Left ventricle myocardium inferior (tissue), 1 donor: ENCODE measurements at regions not wholly inside any gene's neighbourhood (a gene's known extent, or its start where the extent isn't known, plus 50 kb on each side); places are given as distances from the start of the nearest gene placed in this dataset.

ENCODE experiments used
- DNase-seq: peaks from one replicate; pipeline ENCODE4 v3.0.0-alpha.2; 2020
- H3K27ac ChIP-seq: fragments of 200-600 bp; replicated peaks from 2 replicates; pipeline ENCODE4 v1.8.0; 2021
- H3K27me3 ChIP-seq: fragments of 200-600 bp; 2 replicates; pipeline ENCODE4 v1.8.0; 2021; ENCODE audit warnings: low read depth
- H3K36me3 ChIP-seq: fragments of 200-600 bp; 2 replicates; pipeline ENCODE4 v1.8.0; 2021
- H3K4me1 ChIP-seq: fragments of 200-600 bp; 2 replicates; pipeline ENCODE4 v1.8.0; 2021
- H3K4me3 ChIP-seq: fragments of 200-600 bp; 2 replicates; pipeline ENCODE4 v1.8.0; 2021; ENCODE audit warnings: mild to moderate bottlenecking, moderate library complexity
- H3K9me3 ChIP-seq: fragments of 200-600 bp; replicated peaks from 2 replicates; pipeline ENCODE4 v1.8.0; 2021
- CTCF ChIP-seq: fragments of 200-600 bp; IDR thresholded peaks from 2 replicates; pipeline ENCODE4 v1.8.0; 2021; ENCODE audit warnings: antibody characterized with exemption, mild to moderate bottlenecking, borderline replicate concordance
- intact Hi-C: fragments of 100-400 bp; cut with micrococcal nuclease; formaldehyde crosslinking; loops from one replicate; pipeline ENCODE4 v1.11.0; 2022
- donor health status: DM: no; HTN: yes; CAD: no; lungs with severe emphysema.

GRCh38 chr10:63760708-63761047 is 239.5 kb downstream of the REEP3 start:
- H3K27ac ChIP-seq = peak overlapping the region; percentile 68

GRCh38 chr10:63761243-63761642 is 240.0 kb downstream of the REEP3 start:
- H3K9me3 ChIP-seq = no peaks in the 10 kb centered on the region
- peaks cover 13% of the 10 kb centered on the region for H3K4me1 ChIP-seq
- TF ChIP-seq CTCF = no peak
- H3K27me3 ChIP-seq = no peaks in the 10 kb centered on the region
- H3K36me3 ChIP-seq = no peaks in the 10 kb centered on the region
- peak overlapping the region; percentile 68 for H3K27ac ChIP-seq
- DNase-seq = no peak
- intact Hi-C loops = no loop called here
- H3K4me3 ChIP-seq = no peak overlapping the region

More at GRCh38 chr10:63760708-63761047, 239.5 kb downstream of the REEP3 start:
- no peak for TF ChIP-seq CTCF
- intact Hi-C loops = no loop called here
- Histone ChIP-seq H3K36me3 (no peaks in the 10 kb centered on the region), H3K9me3 (no peaks in the 10 kb centered on the region), H3K4me3 (no peak overlapping the region), H3K4me1 (peaks cover 13% of the 10 kb centered on the region), H3K27me3 (no peaks in the 10 kb centered on the region)
- DNase-seq = no peak

DNA sequence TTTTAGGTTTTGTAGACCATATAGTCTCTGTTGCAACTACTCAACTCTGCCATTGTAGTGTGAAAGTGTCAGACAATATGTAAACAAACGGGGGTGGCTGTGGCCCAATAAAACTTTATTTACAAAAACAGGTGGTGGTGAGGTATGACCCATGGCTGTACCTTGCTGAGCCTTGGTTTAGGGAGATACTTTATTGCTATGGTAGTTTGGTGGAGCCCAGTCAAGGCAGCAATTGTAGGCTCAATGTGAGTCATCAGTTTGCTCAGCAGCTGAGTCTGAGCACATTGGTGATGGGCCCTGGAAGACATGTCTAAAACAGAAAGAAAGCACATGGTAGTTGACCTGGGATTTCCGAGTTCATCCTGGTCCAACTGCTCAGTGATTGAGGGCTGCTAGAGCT is 242.5 kb downstream of the REEP3 start:
- no peaks in the 10 kb centered on the region for H3K27me3 ChIP-seq
- intact Hi-C loops = no loop called here
- no peak overlapping the region for H3K4me3 ChIP-seq
- no peak for TF ChIP-seq CTCF
- H3K27ac ChIP-seq = no peak overlapping the region
- H3K36me3 ChIP-seq = no peaks in the 10 kb centered on the region
- H3K4me1 ChIP-seq = peaks cover 19% of the 10 kb centered on the region
- H3K9me3 ChIP-seq = no peaks in the 10 kb centered on the region
- no peak for DNase-seq

DNA sequence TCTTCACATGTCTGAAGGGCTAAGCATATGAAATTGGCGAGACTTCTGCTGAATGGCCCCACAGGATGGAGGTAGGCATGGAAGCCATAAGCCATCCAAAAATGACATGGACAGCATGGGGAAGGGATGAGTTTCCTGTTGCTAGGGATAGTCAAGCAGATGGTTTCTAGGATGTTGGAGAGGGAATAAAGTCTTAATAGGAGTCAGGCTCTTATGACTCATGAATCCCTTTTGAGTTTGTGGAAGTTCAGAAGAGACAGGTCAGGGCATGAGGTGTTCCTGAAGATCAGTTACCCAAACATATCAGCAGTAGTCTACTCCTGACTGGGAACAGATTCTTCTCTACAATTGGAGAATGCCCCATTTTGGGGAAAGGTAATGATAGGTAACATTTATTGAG is 243.9 kb downstream of the REEP3 start:
- DNase-seq = no peak
- no peak for TF ChIP-seq CTCF
- Histone ChIP-seq H3K27me3 (no peaks in the 10 kb centered on the region), H3K9me3 (no peaks in the 10 kb centered on the region), H3K36me3 (no peaks in the 10 kb centered on the region), H3K4me1 (peaks cover 10% of the 10 kb centered on the region), H3K4me3 (no peak overlapping the region), H3K27ac (no peak overlapping the region)
- intact Hi-C loops = no loop called here

GRCh38 chr10:63766745-63767137 is 245.5 kb downstream of the REEP3 start:
- no peak for DNase-seq

More at GRCh38 chr10:63766745-63767137, 245.5 kb downstream of the REEP3 start:
- no peaks in the 10 kb centered on the region for H3K9me3 ChIP-seq
- intact Hi-C loops = no loop called here
- H3K27me3 ChIP-seq = no peaks in the 10 kb centered on the region
- H3K36me3 ChIP-seq = no peaks in the 10 kb centered on the region
- TF ChIP-seq CTCF = no peak
- peak overlapping the region; percentile 54 for H3K27ac ChIP-seq
- no peak overlapping the region for H3K4me3 ChIP-seq
- H3K4me1 ChIP-seq = peaks cover 7% of the 10 kb centered on the region
